Naive thymus-derived CD4-positive, alpha-beta T cell (primary cell): ENCODE measurements at regions not wholly inside any gene's neighbourhood (a gene's known extent, or its start where the extent isn't known, plus 50 kb on each side); places are given as distances from the start of the nearest gene placed in this dataset.

ENCODE experiments used
- ATAC-seq: fragments of 150-1000 bp; cut with Tn5 transposase; 2 replicates; pipeline ENCODE4 v1.10.0; 2021; ENCODE audit warnings: mild to moderate bottlenecking, moderate library complexity
- CTCF ChIA-PET: fragments of 350-600 bp; sonication (Branson Sonifier 250); formaldehyde crosslinking; loops from one replicate; lab custom pipeline; 2021; ENCODE audit warnings: antibody characterized with exemption; lab: Charles Lee
- POLR2A ChIA-PET: fragments of 350-600 bp; sonication (Branson Sonifier 250); formaldehyde crosslinking; loops from one replicate; lab custom pipeline; 2021; ENCODE audit warnings: antibody characterized with exemption, inconsistent platforms; lab: Charles Lee
- DNase-seq, 9 donors: peaks; one replicate each; pipeline versions ENCODE4 v3.0.0 to v3.0.0-alpha.2; 2020 to 2022; ENCODE audit warnings: mixed read lengths in 1 of 9
- H3K27ac ChIP-seq: one replicate; pipeline ENCODE4 v1.7.0; 2013; ENCODE audit warnings: mild to moderate bottlenecking, low read depth, low read length, moderate library complexity
- H3K27me3 ChIP-seq, 2 donors: one replicate each; pipeline ENCODE4 v1.7.0; 2013; ENCODE audit warnings: low read length in 2 of 2, mild to moderate bottlenecking in 2 of 2, moderate library complexity in 2 of 2; ENCODE audit not compliant: control insufficient read depth in 2 of 2, insufficient read depth in 2 of 2
- H3K36me3 ChIP-seq, 3 experiments: 1 replicate in 2 of 3; 2 replicates in 1 of 3; pipeline ENCODE4 v1.7.0; 2013; ENCODE audit warnings: low read length in 3 of 3, mild to moderate bottlenecking in 3 of 3, moderate library complexity in 1 of 3; ENCODE audit not compliant: insufficient read depth in 3 of 3, control insufficient read depth in 2 of 3
- H3K4me1 ChIP-seq, 2 donors: one replicate each; pipeline ENCODE4 v1.7.0; 2013; ENCODE audit warnings: low read length in 2 of 2, mild to moderate bottlenecking in 2 of 2, moderate library complexity in 1 of 2; ENCODE audit not compliant: control insufficient read depth in 2 of 2, insufficient read depth in 2 of 2
- H3K4me3 ChIP-seq: 2 replicates; pipeline ENCODE4 v1.7.0; 2013; ENCODE audit warnings: mild to moderate bottlenecking, low read length
- H3K9me3 ChIP-seq, 3 experiments: 1 replicate in 2 of 3; 2 replicates in 1 of 3; pipeline ENCODE4 v1.7.0; 2013; ENCODE audit warnings: low read length in 3 of 3; ENCODE audit not compliant: control insufficient read depth in 2 of 3
- H3K27ac Mint-ChIP-seq, 9 donors: one replicate each; pipeline ENCODE4 v1.8.0; 2020 to 2022; ENCODE audit warnings: mixed read lengths in 9 of 9, mild to moderate bottlenecking in 8 of 9, moderate library complexity in 5 of 9, inconsistent platforms in 2 of 9
- H3K27me3 Mint-ChIP-seq, 5 donors: one replicate each; pipeline ENCODE4 v1.8.0; 2021 to 2022; ENCODE audit warnings: mixed read lengths in 5 of 5, mild to moderate bottlenecking in 1 of 5
- H3K36me3 Mint-ChIP-seq, 5 donors: one replicate each; pipeline ENCODE4 v1.8.0; 2020 to 2022; ENCODE audit warnings: mixed read lengths in 5 of 5, mild to moderate bottlenecking in 3 of 5, inconsistent platforms in 1 of 5
- H3K4me1 Mint-ChIP-seq, 7 donors: one replicate each; pipeline ENCODE4 v1.8.0; 2020 to 2022; ENCODE audit warnings: mixed read lengths in 7 of 7, mild to moderate bottlenecking in 3 of 7, inconsistent platforms in 1 of 7
- H3K4me3 Mint-ChIP-seq, 10 donors: one replicate each; pipeline ENCODE4 v1.8.0; 2020 to 2022; ENCODE audit warnings: mild to moderate bottlenecking in 10 of 10, mixed read lengths in 10 of 10, moderate library complexity in 6 of 10, inconsistent platforms in 2 of 10
- H3K9me3 Mint-ChIP-seq, 11 donors: one replicate each; pipeline ENCODE4 v1.8.0; 2020 to 2022; ENCODE audit warnings: mixed read lengths in 11 of 11, mild to moderate bottlenecking in 4 of 11, inconsistent platforms in 1 of 11, moderate library complexity in 1 of 11
- intact Hi-C, 2 donors: fragments of 100-400 bp; cut with micrococcal nuclease; formaldehyde crosslinking; loops; one replicate each; pipeline ENCODE4 v1.15.1; 2023

DNA sequence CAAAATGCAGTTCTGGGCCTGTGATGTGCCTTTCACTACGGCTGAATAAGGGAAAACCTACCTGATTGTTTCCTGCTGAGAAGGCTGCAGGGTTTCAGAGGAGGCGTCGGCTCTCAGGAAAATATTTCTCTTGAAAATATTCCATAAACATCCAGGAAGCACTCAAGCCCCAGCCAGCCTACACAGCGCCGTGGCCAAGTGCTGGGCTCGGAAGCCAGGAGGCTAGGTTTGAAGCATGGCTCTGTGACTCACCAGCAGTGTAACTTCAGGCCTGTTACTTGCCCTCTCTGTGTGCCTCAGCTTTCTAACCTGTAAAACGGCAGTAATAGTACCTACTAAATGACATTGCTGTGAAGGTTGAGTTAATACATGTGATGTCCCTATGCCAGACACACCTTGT is 399.1 kb downstream of the GATA3 start:
- peaks cover 0 to 3% (median 0%) of the 10 kb centered on the region in 5 donors for H3K36me3 Mint-ChIP-seq
- H3K4me1 ChIP-seq: no peaks in the 10 kb centered on the region
- H3K27me3 ChIP-seq: no peaks in the 10 kb centered on the region
- no peak overlapping the region for H3K4me3 ChIP-seq
- H3K9me3 Mint-ChIP-seq: peaks cover 0 to 8% (median 0%) of the 10 kb centered on the region in 11 donors
- H3K27me3 Mint-ChIP-seq: peaks cover 0 to 26% (median 10%) of the 10 kb centered on the region in 5 donors
- no peak for ATAC-seq
- no peak overlapping the region for H3K27ac Mint-ChIP-seq
- intact Hi-C loops: no loop called here
- CTCF ChIA-PET: no interaction called here
- no peaks in the 10 kb centered on the region for H3K36me3 ChIP-seq
- H3K9me3 ChIP-seq: peaks cover 0 to 3% (median 0%) of the 10 kb centered on the region in 3 experiments
- no peak overlapping the region for H3K4me3 Mint-ChIP-seq
- no peak for DNase-seq
- H3K27ac ChIP-seq: no peak overlapping the region
- POLR2A ChIA-PET: no interaction called here
- peaks cover 0 to 5% (median 0%) of the 10 kb centered on the region in 7 donors for H3K4me1 Mint-ChIP-seq

DNA sequence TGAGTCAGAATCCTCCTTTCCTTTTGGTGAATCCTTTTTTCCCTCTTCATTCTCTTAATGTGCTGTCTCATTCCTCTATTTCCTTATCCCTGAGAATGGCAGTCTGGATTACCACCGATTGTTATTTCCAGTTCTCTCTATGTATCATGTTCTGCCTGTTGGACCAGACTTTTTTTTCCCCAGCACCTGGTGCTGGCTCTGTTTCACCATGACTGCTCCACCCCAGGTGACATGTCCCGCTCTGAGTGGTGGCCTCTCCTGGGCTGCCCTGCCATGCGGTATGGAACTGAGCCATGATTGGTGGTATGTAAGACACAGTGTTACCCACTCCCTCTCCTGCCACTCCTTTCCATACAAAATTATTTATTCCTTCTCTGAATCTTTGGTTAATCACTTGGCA is 399.9 kb downstream of the GATA3 start:
- no peak for DNase-seq
- CTCF ChIA-PET: no interaction called here
- Mint-ChIP-seq H3K36me3 (peaks cover 0 to 3% (median 0%) of the 10 kb centered on the region in 5 donors), H3K4me1 (peaks cover 0 to 5% (median 0%) of the 10 kb centered on the region in 7 donors), H3K27ac (no peak overlapping the region), H3K9me3 (peaks cover 0 to 8% (median 0%) of the 10 kb centered on the region in 11 donors), H3K27me3 (peaks cover 0 to 29% (median 10%) of the 10 kb centered on the region in 5 donors), H3K4me3 (no peak overlapping the region)
- Histone ChIP-seq H3K36me3 (no peaks in the 10 kb centered on the region), H3K27me3 (no peaks in the 10 kb centered on the region), H3K4me1 (no peaks in the 10 kb centered on the region), H3K9me3 (peaks cover 0 to 3% (median 0%) of the 10 kb centered on the region in 3 experiments), H3K27ac (no peak overlapping the region), H3K4me3 (no peak overlapping the region)
- POLR2A ChIA-PET: no interaction called here
- ATAC-seq: no peak
- intact Hi-C loops: no loop called here

DNA sequence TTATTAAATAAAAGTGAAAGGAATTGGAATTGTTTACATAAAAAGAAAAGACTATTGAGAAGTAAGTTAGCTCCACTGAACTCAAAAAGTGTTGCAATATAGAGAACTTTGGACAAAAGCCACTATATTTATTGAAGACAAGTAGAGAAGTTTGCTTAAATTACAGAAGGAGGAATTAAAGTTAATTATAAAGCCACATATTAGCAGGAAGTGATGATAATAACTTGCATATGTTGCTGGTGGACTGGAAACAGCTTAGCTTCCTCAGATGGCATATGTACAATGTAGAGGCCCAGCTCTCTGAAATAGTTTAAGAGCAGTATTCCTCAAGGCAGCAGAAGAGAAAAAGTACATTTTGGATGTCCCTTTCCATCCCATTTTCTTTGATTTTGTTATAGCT is 400.7 kb downstream of the GATA3 start:
- H3K4me3 ChIP-seq: no peak overlapping the region

DNA sequence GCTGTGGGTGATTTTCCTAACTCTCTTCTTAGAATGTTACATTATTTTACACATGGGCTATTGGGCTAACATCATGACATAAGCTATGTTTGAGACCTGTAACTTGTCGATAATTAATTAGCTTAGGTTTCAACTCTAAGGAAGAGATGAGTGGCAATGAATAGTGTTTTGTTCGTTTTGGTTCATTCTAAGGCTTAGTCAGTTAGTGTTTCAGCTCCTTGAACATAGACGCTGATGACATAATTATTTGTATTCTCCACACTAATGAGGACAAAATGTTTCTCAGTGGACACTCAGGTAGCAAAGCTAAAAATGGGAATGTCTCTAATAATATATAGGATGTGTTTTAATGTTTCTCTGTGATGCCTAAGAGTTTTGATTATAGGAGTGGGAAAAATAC is 401.9 kb downstream of the GATA3 start:
- no peaks in the 10 kb centered on the region for H3K4me1 ChIP-seq
- no peak overlapping the region for H3K4me3 ChIP-seq
- Mint-ChIP-seq H3K4me3 (no peak overlapping the region), H3K4me1 (peaks cover 0 to 5% (median 0%) of the 10 kb centered on the region in 7 donors), H3K27ac (no peak overlapping the region), H3K9me3 (peaks cover 0 to 8% (median 0%) of the 10 kb centered on the region in 11 donors), H3K27me3 (peaks cover 0 to 22% (median 15%) of the 10 kb centered on the region in 5 donors), H3K36me3 (peaks cover 0 to 3% (median 0%) of the 10 kb centered on the region in 5 donors)
- no peak overlapping the region for H3K27ac ChIP-seq
- no peak for DNase-seq
- H3K36me3 ChIP-seq: no peaks in the 10 kb centered on the region
- intact Hi-C loops: no loop called here
- H3K27me3 ChIP-seq: no peaks in the 10 kb centered on the region
- POLR2A ChIA-PET: interaction anchor here (0.7 kb wide), 1 partner anchor 147 kb away, joined by 3 read pairs; no protein-coding TSS in a partner anchor
- ATAC-seq: no peak
- H3K9me3 ChIP-seq: peaks cover 0 to 3% (median 0%) of the 10 kb centered on the region in 3 experiments
- CTCF ChIA-PET: no interaction called here

More for the DNA sequence above, 400.7 kb downstream of the GATA3 start:
- POLR2A ChIA-PET: no interaction called here
- H3K4me1 ChIP-seq: no peaks in the 10 kb centered on the region
- H3K9me3 ChIP-seq: peaks cover 0 to 3% (median 0%) of the 10 kb centered on the region in 3 experiments
- intact Hi-C loops: no loop called here
- H3K27me3 Mint-ChIP-seq: peaks cover 0 to 27% (median 10%) of the 10 kb centered on the region in 5 donors
- H3K27ac ChIP-seq: no peak overlapping the region
- no peak overlapping the region for H3K27ac Mint-ChIP-seq
- ATAC-seq (no peak), DNase-seq (no peak)
- H3K4me3 Mint-ChIP-seq: no peak overlapping the region
- H3K36me3 ChIP-seq: no peaks in the 10 kb centered on the region
- H3K36me3 Mint-ChIP-seq: peaks cover 0 to 3% (median 0%) of the 10 kb centered on the region in 5 donors
- H3K9me3 Mint-ChIP-seq: peaks cover 0 to 8% (median 0%) of the 10 kb centered on the region in 11 donors
- peaks cover 0 to 5% (median 0%) of the 10 kb centered on the region in 7 donors for H3K4me1 Mint-ChIP-seq
- no peaks in the 10 kb centered on the region for H3K27me3 ChIP-seq
- CTCF ChIA-PET: no interaction called here

DNA sequence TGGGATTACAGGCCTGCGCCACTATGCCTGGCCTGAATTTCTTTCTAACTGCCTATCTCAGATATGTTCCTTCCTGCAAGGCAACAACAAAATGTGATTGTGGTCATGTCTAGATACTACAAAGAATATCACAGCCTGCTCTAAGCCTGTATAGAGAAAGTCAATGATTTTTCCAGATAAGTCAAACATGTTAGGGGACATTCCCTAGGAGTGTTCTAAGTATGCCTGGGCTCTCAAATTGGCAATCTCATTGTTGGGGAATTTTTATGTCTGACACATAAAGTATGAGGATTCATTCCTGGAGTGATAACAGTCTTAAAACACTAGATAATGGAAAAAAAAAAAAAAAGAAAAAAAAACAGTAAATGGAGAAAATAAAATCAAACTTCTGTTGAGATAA is 406.1 kb downstream of the GATA3 start:
- POLR2A ChIA-PET: no interaction called here
- DNase-seq: no peak
- Mint-ChIP-seq H3K4me1 (no peaks in the 10 kb centered on the region), H3K27me3 (peaks cover 9 to 38% (median 21%) of the 10 kb centered on the region in 5 donors), H3K27ac (no peak overlapping the region), H3K4me3 (no peak overlapping the region), H3K9me3 (peaks cover 0 to 8% (median 0%) of the 10 kb centered on the region in 11 donors), H3K36me3 (peaks cover 0 to 3% (median 0%) of the 10 kb centered on the region in 5 donors)
- ATAC-seq: no peak
- no peaks in the 10 kb centered on the region for H3K4me1 ChIP-seq
- no peak overlapping the region for H3K4me3 ChIP-seq
- no peaks in the 10 kb centered on the region for H3K27me3 ChIP-seq
- no peaks in the 10 kb centered on the region for H3K36me3 ChIP-seq
- peaks cover 0 to 3% (median 0%) of the 10 kb centered on the region in 3 experiments for H3K9me3 ChIP-seq
- CTCF ChIA-PET: no interaction called here
- H3K27ac ChIP-seq: no peak overlapping the region
- intact Hi-C loops: no loop called here

- H3K4me3 Mint-ChIP-seq: no peak overlapping the region
- Histone ChIP-seq H3K4me1 (no peaks in the 10 kb centered on the region), H3K27me3 (no peaks in the 10 kb centered on the region), H3K9me3 (peaks cover 0 to 3% (median 0%) of the 10 kb centered on the region in 3 experiments), H3K27ac (no peak overlapping the region), H3K36me3 (no peaks in the 10 kb centered on the region), H3K4me3 (no peak overlapping the region)
- CTCF ChIA-PET: no interaction called here
- ATAC-seq (no peak), DNase-seq (no peak)
- POLR2A ChIA-PET: no interaction called here
- peaks cover 13 to 46% (median 22%) of the 10 kb centered on the region in 5 donors for H3K27me3 Mint-ChIP-seq
- H3K27ac Mint-ChIP-seq: no peak overlapping the region
- peaks cover 0 to 3% (median 0%) of the 10 kb centered on the region in 5 donors for H3K36me3 Mint-ChIP-seq
- peaks cover 0 to 2% (median 0%) of the 10 kb centered on the region in 7 donors for H3K4me1 Mint-ChIP-seq
- intact Hi-C loops: no loop called here
- H3K9me3 Mint-ChIP-seq: peaks cover 0 to 5% (median 0%) of the 10 kb centered on the region in 11 donors
Measured at GRCh38 chr10:8462565-8462964, 408.1 kb downstream of the GATA3 start.

DNA sequence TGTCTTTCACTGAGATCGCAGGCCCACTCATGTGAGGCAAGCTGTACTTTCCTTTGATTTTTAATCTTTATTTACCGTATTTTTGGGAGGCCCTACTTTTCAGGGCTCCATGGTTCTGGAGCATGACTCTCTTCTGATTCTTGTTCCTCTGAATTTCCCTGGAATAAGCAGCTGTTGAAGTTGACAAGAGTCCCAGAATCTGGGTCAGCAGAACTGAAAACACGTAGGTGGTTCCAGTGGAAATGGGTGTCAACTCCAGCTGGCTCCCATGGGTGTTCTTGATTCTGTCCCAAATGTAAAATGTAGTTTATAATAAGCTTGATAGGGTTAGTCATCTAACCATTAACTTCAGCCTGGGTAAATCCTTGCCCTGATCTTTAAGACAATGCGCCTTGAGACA is 409.4 kb downstream of the GATA3 start:
- H3K9me3 Mint-ChIP-seq: no peaks in the 10 kb centered on the region
- no peak overlapping the region for H3K27ac Mint-ChIP-seq
- no peak overlapping the region for H3K4me3 Mint-ChIP-seq
- peaks cover 0 to 2% (median 0%) of the 10 kb centered on the region in 5 donors for H3K36me3 Mint-ChIP-seq
- POLR2A ChIA-PET: interaction anchor here (0.5 kb wide), 1 partner anchor 411 kb away, joined by 4 read pairs; no protein-coding TSS in a partner anchor
- Histone ChIP-seq H3K36me3 (no peaks in the 10 kb centered on the region), H3K4me1 (no peaks in the 10 kb centered on the region), H3K27ac (no peak overlapping the region), H3K27me3 (no peaks in the 10 kb centered on the region), H3K9me3 (no peaks in the 10 kb centered on the region), H3K4me3 (no peak overlapping the region)
- CTCF ChIA-PET: no interaction called here
- peaks cover 9 to 40% (median 20%) of the 10 kb centered on the region in 5 donors for H3K27me3 Mint-ChIP-seq
- ATAC-seq (no peak), DNase-seq (no peak)
- H3K4me1 Mint-ChIP-seq: peaks cover 0 to 2% (median 0%) of the 10 kb centered on the region in 7 donors
- intact Hi-C loops: no loop called here
